T-helper 22 cell (primary cell): ENCODE measurements at regions not wholly inside any gene's neighbourhood (a gene's known extent, or its start where the extent isn't known, plus 50 kb on each side); places are given as distances from the start of the nearest gene placed in this dataset.
A peak's percentile ranks its signal among the peaks of the same experiment; 100 is the strongest.
"Not testable (repeated sequence)": the region's sequence is repeated elsewhere in the genome, so short reads cannot be mapped to it uniquely, and the experiment has no call there.

Source experiments
- DNase-seq: peaks from one replicate; pipeline ENCODE4 v3.0.0-alpha.2; 2020; ENCODE audit warnings: low read depth

- not testable (repeated sequence) for DNase-seq
Measured at GRCh38 chr2:113386780-113387433, 50.6 kb upstream of the ZNG1B start.

- not testable (repeated sequence) for DNase-seq
Measured at GRCh38 chr2:113379621-113380020, 57.9 kb upstream of the ZNG1B start.

GRCh38 chr2:113376913-113377445 is 60.5 kb upstream of the ZNG1B start:
- no peak for DNase-seq

- DNase-seq: no peak
Measured at GRCh38 chr2:113376253-113376912, 61.1 kb upstream of the ZNG1B start.

GRCh38 chr2:113374857-113375256 is 62.6 kb upstream of the ZNG1B start:
- not testable (repeated sequence) for DNase-seq

GRCh38 chr2:113372258-113372834 is 65.1 kb upstream of the ZNG1B start:
- DNase-seq: not testable (repeated sequence)

GRCh38 chr2:113370478-113371091 is 66.9 kb upstream of the ZNG1B start:
- peak; percentile 21 for DNase-seq

- no peak for DNase-seq
Measured at GRCh38 chr2:113370030-113370429, 67.5 kb upstream of the ZNG1B start.

- DNase-seq: not testable (repeated sequence)
Measured at GRCh38 chr2:113368581-113368980, 68.9 kb upstream of the ZNG1B start.

GRCh38 chr2:113366821-113367220 is 70.7 kb upstream of the ZNG1B start:
- DNase-seq: not testable (repeated sequence)

- DNase-seq: not testable (repeated sequence)
Measured at GRCh38 chr2:113365791-113366190, 71.7 kb upstream of the ZNG1B start.

GRCh38 chr2:113365290-113365689 is 72.2 kb upstream of the ZNG1B start:
- DNase-seq: not testable (repeated sequence)

- DNase-seq: no peak
Measured at GRCh38 chr2:113361051-113361450, 76.4 kb upstream of the ZNG1B start.

- no peak for DNase-seq
Measured at GRCh38 chr2:113357071-113357470, 78.3 kb upstream of the PAX8 start.

- not testable (repeated sequence) for DNase-seq
Measured at GRCh38 chr2:113356284-113356683, 77.6 kb upstream of the PAX8 start.

- not testable (repeated sequence) for DNase-seq
Measured at GRCh38 chr2:113355339-113356015, 76.8 kb upstream of the PAX8 start.

- no peak for DNase-seq
Measured at GRCh38 chr2:113351375-113352355, 72.9 kb upstream of the PAX8 start.

- not testable (repeated sequence) for DNase-seq
Measured at GRCh38 chr2:113343800-113344199, 65.1 kb upstream of the PAX8 start.

- no peak for DNase-seq
Measured at GRCh38 chr2:113342650-113343049, 63.9 kb upstream of the PAX8 start.

GRCh38 chr2:113341870-113342253 is 63.1 kb upstream of the PAX8 start:
- DNase-seq: not testable (repeated sequence)
